Activated B cell treated with CpG ODN at 0.5 μM for 24 hours (primary cell): ENCODE measurements at regions not wholly inside any gene's neighbourhood (a gene's known extent, or its start where the extent isn't known, plus 50 kb on each side); places are given as distances from the start of the nearest gene placed in this dataset.
A peak's percentile ranks its signal among the peaks of the same experiment; 100 is the strongest.

Experiments used
- ATAC-seq: fragments of 200-7000 bp; cut with Tn5 transposase; one replicate; pipeline ENCODE4 v1.10.0; 2021; ENCODE audit warnings: low read depth, mild to moderate bottlenecking, moderate library complexity
- CTCF ChIA-PET: fragments of 350-600 bp; sonication (Branson Sonifier 250); formaldehyde crosslinking; loops from one replicate; lab custom pipeline; 2021; ENCODE audit warnings: antibody characterized with exemption; lab: Charles Lee
- POLR2A ChIA-PET: fragments of 350-600 bp; sonication (Branson Sonifier 250); formaldehyde crosslinking; loops from one replicate; lab custom pipeline; 2021; ENCODE audit warnings: antibody characterized with exemption; lab: Charles Lee
- DNase-seq: peaks from one replicate; pipeline ENCODE4 v3.0.0; 2022
- H3K27ac Mint-ChIP-seq: one replicate; pipeline ENCODE4 v1.8.0; 2020; ENCODE audit warnings: mixed read lengths
- H3K27me3 Mint-ChIP-seq: one replicate; pipeline ENCODE4 v1.8.0; 2021; ENCODE audit warnings: mixed read lengths
- H3K36me3 Mint-ChIP-seq: one replicate; pipeline ENCODE4 v1.8.0; 2021; ENCODE audit warnings: low read depth, mixed read lengths
- H3K4me1 Mint-ChIP-seq: one replicate; pipeline ENCODE4 v1.8.0; 2021; ENCODE audit warnings: mixed read lengths
- H3K4me3 Mint-ChIP-seq: one replicate; pipeline ENCODE4 v1.8.0; 2020; ENCODE audit warnings: mild to moderate bottlenecking, mixed read lengths
- H3K9me3 Mint-ChIP-seq: one replicate; pipeline ENCODE4 v1.8.0; 2020; ENCODE audit warnings: mixed read lengths
- intact Hi-C: fragments of 100-400 bp; cut with micrococcal nuclease; formaldehyde crosslinking; loops from one replicate; pipeline ENCODE4 v1.15.1; 2024
- TF ChIP-seq, protein P1 (sequence below): fragments of 200-600 bp; IDR thresholded peaks from one replicate; pipeline ENCODE4 v1.8.0; 2022; ENCODE audit warnings: antibody characterized with exemption, mild to moderate bottlenecking

DNA sequence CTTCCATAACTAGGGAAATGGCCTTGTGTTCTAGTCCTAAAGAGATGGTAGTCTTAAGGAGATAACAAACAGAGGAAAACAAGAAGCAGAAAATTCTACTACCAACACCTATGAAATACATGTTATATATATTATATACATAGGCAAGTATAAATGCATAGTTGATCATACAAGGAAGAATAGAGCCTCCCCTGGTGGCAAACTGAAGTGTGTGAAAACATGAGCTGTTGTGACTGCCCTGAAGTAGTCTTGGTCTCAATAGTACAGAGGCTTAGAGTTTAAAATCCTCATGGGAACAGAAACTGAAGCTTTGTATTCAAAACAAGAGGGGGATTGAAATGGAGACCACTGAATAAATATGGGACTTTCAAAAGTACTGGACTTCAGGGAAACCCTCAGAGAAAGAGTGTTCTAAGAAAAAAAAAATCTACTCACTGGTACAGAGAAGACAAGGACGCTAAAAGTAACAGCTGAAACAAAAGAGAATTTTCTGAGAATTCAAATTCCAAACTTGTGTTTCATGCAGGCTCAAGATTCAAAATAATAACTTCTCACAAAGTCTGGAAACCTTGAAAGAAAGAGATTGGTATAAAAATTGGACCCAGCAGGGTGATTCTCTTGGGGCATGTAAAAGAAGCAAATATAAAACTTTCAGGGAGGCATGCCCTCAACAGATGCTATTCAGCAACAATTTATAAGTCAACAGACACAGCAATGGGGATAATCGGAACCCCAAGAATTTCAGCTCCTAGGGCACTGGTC, 59.7 kb upstream of the SAMD3 start:
- no peaks in the 10 kb centered on the region for H3K36me3 Mint-ChIP-seq
- ATAC-seq (peak; percentile 49), DNase-seq (no peak)
- no peak overlapping the region for H3K4me3 Mint-ChIP-seq
- intact Hi-C loops: loop anchor here (1.0 to 2.0 kb wide), 4 partner anchors 22 to 245 kb away; no protein-coding TSS in a partner anchor
- H3K9me3 Mint-ChIP-seq: no peaks in the 10 kb centered on the region
- H3K27me3 Mint-ChIP-seq: no peaks in the 10 kb centered on the region
- H3K4me1 Mint-ChIP-seq: peaks cover 6% of the 10 kb centered on the region
- CTCF ChIA-PET: interaction anchor here (0.6 to 2.1 kb wide), 12 partner anchors 10 to 386 kb away, joined by 3 to 11 read pairs (median 4); no protein-coding TSS in a partner anchor
- H3K27ac Mint-ChIP-seq: no peak overlapping the region
- TF ChIP-seq, protein P1, sequence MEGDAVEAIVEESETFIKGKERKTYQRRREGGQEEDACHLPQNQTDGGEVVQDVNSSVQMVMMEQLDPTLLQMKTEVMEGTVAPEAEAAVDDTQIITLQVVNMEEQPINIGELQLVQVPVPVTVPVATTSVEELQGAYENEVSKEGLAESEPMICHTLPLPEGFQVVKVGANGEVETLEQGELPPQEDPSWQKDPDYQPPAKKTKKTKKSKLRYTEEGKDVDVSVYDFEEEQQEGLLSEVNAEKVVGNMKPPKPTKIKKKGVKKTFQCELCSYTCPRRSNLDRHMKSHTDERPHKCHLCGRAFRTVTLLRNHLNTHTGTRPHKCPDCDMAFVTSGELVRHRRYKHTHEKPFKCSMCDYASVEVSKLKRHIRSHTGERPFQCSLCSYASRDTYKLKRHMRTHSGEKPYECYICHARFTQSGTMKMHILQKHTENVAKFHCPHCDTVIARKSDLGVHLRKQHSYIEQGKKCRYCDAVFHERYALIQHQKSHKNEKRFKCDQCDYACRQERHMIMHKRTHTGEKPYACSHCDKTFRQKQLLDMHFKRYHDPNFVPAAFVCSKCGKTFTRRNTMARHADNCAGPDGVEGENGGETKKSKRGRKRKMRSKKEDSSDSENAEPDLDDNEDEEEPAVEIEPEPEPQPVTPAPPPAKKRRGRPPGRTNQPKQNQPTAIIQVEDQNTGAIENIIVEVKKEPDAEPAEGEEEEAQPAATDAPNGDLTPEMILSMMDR: no peak
- POLR2A ChIA-PET: no interaction called here

DNA sequence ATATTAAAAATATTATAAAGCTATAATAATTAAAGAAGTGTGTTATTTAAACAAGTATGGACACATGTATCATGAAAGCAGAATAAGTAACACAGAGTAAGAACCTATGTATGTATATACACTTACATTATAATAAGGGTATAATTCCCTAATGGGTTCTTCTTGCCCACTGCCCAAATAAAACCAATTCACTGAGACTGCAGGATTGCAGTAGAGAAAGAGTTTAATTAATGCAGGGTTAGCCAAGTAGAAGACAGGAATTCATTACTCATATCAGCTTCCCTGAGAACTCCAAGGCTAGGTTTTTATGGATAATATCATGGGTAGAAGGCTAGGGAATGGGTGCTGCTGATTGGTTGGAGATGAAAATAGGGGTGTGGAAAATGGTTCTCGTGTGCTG, 53.8 kb upstream of the SAMD3 start:
- TF ChIP-seq, protein P1: no peak
- no peaks in the 10 kb centered on the region for H3K27me3 Mint-ChIP-seq
- H3K9me3 Mint-ChIP-seq: peaks cover 21% of the 10 kb centered on the region
- intact Hi-C loops: no loop called here
- CTCF ChIA-PET: no interaction called here
- H3K27ac Mint-ChIP-seq: no peak overlapping the region
- H3K36me3 Mint-ChIP-seq: peaks cover 9% of the 10 kb centered on the region
- POLR2A ChIA-PET: no interaction called here
- DNase-seq: no peak
- no peak for ATAC-seq
- H3K4me3 Mint-ChIP-seq: no peak overlapping the region
- H3K4me1 Mint-ChIP-seq: peaks cover 4% of the 10 kb centered on the region

DNA sequence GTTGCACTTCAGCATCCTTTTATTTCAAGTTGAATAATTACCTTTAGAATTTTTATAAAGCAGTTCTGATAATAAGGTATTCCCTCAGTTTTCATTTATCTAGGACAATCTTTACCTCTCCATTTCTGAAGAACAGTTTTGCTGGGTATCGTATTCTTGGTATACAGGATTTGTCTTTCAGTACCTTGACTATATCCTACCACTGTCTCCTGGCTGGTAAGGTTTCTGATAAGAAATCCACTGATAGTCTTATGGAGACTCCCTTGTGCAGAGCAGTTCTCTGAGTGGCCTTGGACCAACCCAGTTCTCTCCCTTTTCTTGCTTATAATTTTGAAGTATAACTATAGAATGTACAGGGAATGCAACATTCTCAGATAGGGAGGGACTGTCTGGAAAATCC, 51.3 kb upstream of the SAMD3 start:
- ChIA-PET POLR2A (no interaction called here), CTCF (no interaction called here)
- no peak overlapping the region for H3K4me3 Mint-ChIP-seq
- H3K27me3 Mint-ChIP-seq: no peaks in the 10 kb centered on the region
- H3K27ac Mint-ChIP-seq: no peak overlapping the region
- DNase-seq: no peak
- intact Hi-C loops: no loop called here
- peaks cover under 1% of the 10 kb centered on the region for H3K4me1 Mint-ChIP-seq
- TF ChIP-seq, protein P1: no peak
- peaks cover 23% of the 10 kb centered on the region for H3K9me3 Mint-ChIP-seq
- no peak for ATAC-seq
- peaks cover 9% of the 10 kb centered on the region for H3K36me3 Mint-ChIP-seq
